ENCODE measurements at regions not wholly inside any gene's neighbourhood (a gene's known extent, or its start where the extent isn't known, plus 50 kb on each side); places are given as distances from the start of the nearest gene placed in this dataset.

DNA sequence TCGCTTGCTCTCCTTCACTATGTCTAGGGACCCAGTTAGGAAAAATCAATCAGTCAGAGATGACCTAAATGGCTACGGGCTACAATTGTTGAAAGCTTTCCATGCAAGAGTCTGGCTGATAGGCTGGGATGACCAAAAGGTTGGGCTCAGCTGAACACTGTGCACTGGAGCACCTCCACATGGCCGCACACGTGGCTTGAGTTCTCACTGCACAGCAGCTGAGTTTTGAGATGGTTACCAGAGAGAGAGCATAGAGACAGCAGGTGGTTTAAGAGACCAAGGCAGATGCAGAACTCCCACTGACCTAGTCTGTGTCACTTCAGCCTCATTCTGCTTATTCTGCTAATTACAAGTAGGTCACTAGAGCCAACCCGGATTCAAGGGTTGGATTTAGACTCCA is 2354.8 kb upstream of the C9orf72 start:
- TF ChIP-seq, protein P1, sequence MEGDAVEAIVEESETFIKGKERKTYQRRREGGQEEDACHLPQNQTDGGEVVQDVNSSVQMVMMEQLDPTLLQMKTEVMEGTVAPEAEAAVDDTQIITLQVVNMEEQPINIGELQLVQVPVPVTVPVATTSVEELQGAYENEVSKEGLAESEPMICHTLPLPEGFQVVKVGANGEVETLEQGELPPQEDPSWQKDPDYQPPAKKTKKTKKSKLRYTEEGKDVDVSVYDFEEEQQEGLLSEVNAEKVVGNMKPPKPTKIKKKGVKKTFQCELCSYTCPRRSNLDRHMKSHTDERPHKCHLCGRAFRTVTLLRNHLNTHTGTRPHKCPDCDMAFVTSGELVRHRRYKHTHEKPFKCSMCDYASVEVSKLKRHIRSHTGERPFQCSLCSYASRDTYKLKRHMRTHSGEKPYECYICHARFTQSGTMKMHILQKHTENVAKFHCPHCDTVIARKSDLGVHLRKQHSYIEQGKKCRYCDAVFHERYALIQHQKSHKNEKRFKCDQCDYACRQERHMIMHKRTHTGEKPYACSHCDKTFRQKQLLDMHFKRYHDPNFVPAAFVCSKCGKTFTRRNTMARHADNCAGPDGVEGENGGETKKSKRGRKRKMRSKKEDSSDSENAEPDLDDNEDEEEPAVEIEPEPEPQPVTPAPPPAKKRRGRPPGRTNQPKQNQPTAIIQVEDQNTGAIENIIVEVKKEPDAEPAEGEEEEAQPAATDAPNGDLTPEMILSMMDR (conservative IDR thresholded peaks at IDR 0.05; ENCODE audit: low read length): no peak
- TF ChIP-seq EZH2phosphoT487 (IDR thresholded peaks at IDR 0.05; ENCODE audit: borderline replicate concordance): no peak

All from Loucy (cell line).